NCI-H2171 treated with DMSO at 0.1 percent for 48 hours (cell line): ENCODE measurements at regions not wholly inside any gene's neighbourhood (a gene's known extent, or its start where the extent isn't known, plus 50 kb on each side); places are given as distances from the start of the nearest gene placed in this dataset.
"Not testable (repeated sequence)": the region's sequence is repeated elsewhere in the genome, so short reads cannot be mapped to it uniquely, and the experiment has no call there.

ENCODE experiments used
- DNase-seq: peaks from one replicate; lab custom pipeline; 2025; lab: John Stamatoyannopoulos, UW

GRCh38 chr5:144004751-144005150, 165.7 kb downstream of the YIPF5 start:
- DNase-seq, result no peak

GRCh38 chr5:144009116-144009515, 161.3 kb downstream of the YIPF5 start:
- no peak for DNase-seq

GRCh38 chr5:144011388-144011787, 159.1 kb downstream of the YIPF5 start:
- DNase-seq, result no peak

- no peak for DNase-seq
These were observed 156.6 kb downstream of the YIPF5 start for GRCh38 chr5:144013816-144014215.

GRCh38 chr5:144015961-144016360, 154.5 kb downstream of the YIPF5 start:
- no peak for DNase-seq

GRCh38 chr5:144017119-144017518, 153.3 kb downstream of the YIPF5 start:
- peak; percentile 92 for DNase-seq

- no peak for DNase-seq
These were observed 152.8 kb downstream of the YIPF5 start for GRCh38 chr5:144017631-144018030.

- DNase-seq, result no peak
These were observed 146.4 kb downstream of the YIPF5 start for GRCh38 chr5:144024090-144024489.

- no peak for DNase-seq
These were observed 145.9 kb downstream of the YIPF5 start for GRCh38 chr5:144024545-144024944.

GRCh38 chr5:144026286-144026685, 144.2 kb downstream of the YIPF5 start:
- no peak for DNase-seq

- peak; percentile 5 for DNase-seq
These were observed 142.4 kb downstream of the YIPF5 start for GRCh38 chr5:144028058-144028457.

- DNase-seq, result no peak
These were observed 141.8 kb downstream of the YIPF5 start for GRCh38 chr5:144028636-144029035.

GRCh38 chr5:144030904-144031303, 139.6 kb downstream of the YIPF5 start:
- no peak for DNase-seq

GRCh38 chr5:144032375-144032774, 138.1 kb downstream of the YIPF5 start:
- no peak for DNase-seq

GRCh38 chr5:144033486-144033885, 137.0 kb downstream of the YIPF5 start:
- DNase-seq, result no peak

- DNase-seq, result no peak
These were observed 135.3 kb downstream of the YIPF5 start for GRCh38 chr5:144035046-144035740.

GRCh38 chr5:144036476-144036875, 134.0 kb downstream of the YIPF5 start:
- DNase-seq, result no peak

GRCh38 chr5:144040615-144041305, 129.7 kb downstream of the YIPF5 start:
- DNase-seq, result no peak

GRCh38 chr5:144042156-144042555, 128.3 kb downstream of the YIPF5 start:
- no peak for DNase-seq

- DNase-seq, result no peak
These were observed 122.1 kb downstream of the YIPF5 start for GRCh38 chr5:144048259-144048856.

GRCh38 chr5:144055391-144055790, 115.1 kb downstream of the YIPF5 start:
- DNase-seq, result not testable (repeated sequence)

- not testable (repeated sequence) for DNase-seq
These were observed 110.4 kb downstream of the YIPF5 start for GRCh38 chr5:144060091-144060490.

GRCh38 chr5:144060598-144060997, 109.9 kb downstream of the YIPF5 start:
- DNase-seq, result no peak
